RWPE2 (cell line): ENCODE measurements at regions not wholly inside any gene's neighbourhood (a gene's known extent, or its start where the extent isn't known, plus 50 kb on each side); places are given as distances from the start of the nearest gene placed in this dataset.

Experiments used
- ATAC-seq: fragments of 200-7000 bp; cut with Tn5 transposase; 3 replicates; pipeline ENCODE4 v1.9.1; 2021; ENCODE audit warnings: low read depth
- DNase-seq: peaks from one replicate; pipeline ENCODE4 v3.0.0-alpha.2; 2020; ENCODE audit warnings: low spot score
- H3K27ac ChIP-seq: fragments of 450-650 bp; 2 replicates; pipeline ENCODE4 v1.5.1; 2017; ENCODE audit warnings: mild to moderate bottlenecking; ENCODE audit not compliant: poor library complexity, severe bottlenecking
- H3K27me3 ChIP-seq: fragments of 250-450 bp; sonication (Bioruptor Pico); 2 replicates; pipeline ENCODE4 v1.5.1; 2021; ENCODE audit warnings: mild to moderate bottlenecking, moderate library complexity; ENCODE audit not compliant: insufficient read depth, poor library complexity, severe bottlenecking
- H3K36me3 ChIP-seq: fragments of 250-450 bp; sonication (Bioruptor Pico); 2 replicates; pipeline ENCODE4 v1.5.1; 2020; ENCODE audit warnings: low read depth, mild to moderate bottlenecking, moderate library complexity
- H3K4me1 ChIP-seq: fragments of 250-450 bp; sonication (Bioruptor Pico); 2 replicates; pipeline ENCODE4 v1.5.1; 2021; ENCODE audit warnings: mild to moderate bottlenecking, moderate library complexity; ENCODE audit not compliant: insufficient read depth, poor library complexity, severe bottlenecking
- H3K4me3 ChIP-seq: fragments of 250-450 bp; sonication (Bioruptor Pico); 2 replicates; pipeline ENCODE4 v1.5.1; 2021; ENCODE audit warnings: mild to moderate bottlenecking, moderate library complexity; ENCODE audit not compliant: severe bottlenecking
- H3K9me3 ChIP-seq: fragments of 250-450 bp; sonication (Bioruptor Pico); 2 replicates; pipeline ENCODE4 v1.5.1; 2021; ENCODE audit warnings: mild to moderate bottlenecking, moderate library complexity; ENCODE audit not compliant: severe bottlenecking
- TF ChIP-seq, protein P1 (sequence below): fragments of 450-650 bp; IDR thresholded peaks from one replicate; pipeline ENCODE4 v1.5.1; 2017; ENCODE audit warnings: mild to moderate bottlenecking, moderate library complexity; ENCODE audit not compliant: poor library complexity, severe bottlenecking

DNA sequence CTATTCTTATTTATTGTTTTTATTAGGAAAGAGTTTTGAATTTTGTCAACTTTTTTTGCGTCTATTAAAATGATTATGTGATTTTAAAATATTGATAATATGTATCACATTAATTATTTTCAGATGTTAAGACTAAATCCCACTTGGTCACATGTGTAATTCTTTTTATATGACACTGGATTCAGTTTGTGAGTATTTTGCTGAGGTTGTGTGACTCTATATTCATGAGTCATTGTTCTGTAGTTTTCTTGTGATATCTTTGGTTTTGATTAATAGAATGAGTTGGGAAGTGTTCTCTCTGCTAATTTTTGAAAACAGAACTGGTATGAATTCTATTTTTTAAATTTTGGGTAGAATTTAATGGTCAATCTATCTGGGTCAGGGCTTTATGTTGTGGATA lies 317.9 kb downstream of the ETS1 start:
- ATAC-seq: no peak
- Histone ChIP-seq H3K27ac (no peak overlapping the region), H3K9me3 (no peaks in the 10 kb centered on the region), H3K27me3 (no peaks in the 10 kb centered on the region), H3K36me3 (no peaks in the 10 kb centered on the region), H3K4me3 (no peak overlapping the region), H3K4me1 (no peaks in the 10 kb centered on the region)
- TF ChIP-seq, protein P1, sequence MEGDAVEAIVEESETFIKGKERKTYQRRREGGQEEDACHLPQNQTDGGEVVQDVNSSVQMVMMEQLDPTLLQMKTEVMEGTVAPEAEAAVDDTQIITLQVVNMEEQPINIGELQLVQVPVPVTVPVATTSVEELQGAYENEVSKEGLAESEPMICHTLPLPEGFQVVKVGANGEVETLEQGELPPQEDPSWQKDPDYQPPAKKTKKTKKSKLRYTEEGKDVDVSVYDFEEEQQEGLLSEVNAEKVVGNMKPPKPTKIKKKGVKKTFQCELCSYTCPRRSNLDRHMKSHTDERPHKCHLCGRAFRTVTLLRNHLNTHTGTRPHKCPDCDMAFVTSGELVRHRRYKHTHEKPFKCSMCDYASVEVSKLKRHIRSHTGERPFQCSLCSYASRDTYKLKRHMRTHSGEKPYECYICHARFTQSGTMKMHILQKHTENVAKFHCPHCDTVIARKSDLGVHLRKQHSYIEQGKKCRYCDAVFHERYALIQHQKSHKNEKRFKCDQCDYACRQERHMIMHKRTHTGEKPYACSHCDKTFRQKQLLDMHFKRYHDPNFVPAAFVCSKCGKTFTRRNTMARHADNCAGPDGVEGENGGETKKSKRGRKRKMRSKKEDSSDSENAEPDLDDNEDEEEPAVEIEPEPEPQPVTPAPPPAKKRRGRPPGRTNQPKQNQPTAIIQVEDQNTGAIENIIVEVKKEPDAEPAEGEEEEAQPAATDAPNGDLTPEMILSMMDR: no peak
- DNase-seq: no peak

DNA sequence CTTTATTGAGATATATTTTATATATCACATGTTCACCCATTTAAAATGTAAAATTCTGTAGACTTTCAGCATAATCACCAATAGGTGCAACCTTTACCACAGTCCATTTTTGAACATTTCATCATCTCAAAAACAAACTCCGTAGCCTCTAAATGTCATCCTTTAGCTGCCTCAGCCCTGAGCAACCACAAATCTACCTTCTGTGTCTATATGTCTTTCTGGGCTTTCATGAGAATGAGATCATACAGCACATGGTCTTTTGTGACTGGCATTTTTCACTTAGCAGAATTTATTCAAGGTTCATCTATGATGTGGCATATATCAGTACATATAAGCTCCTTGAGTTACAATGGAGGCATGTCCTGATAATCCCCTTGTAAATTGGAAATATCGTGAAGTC lies 320.5 kb downstream of the ETS1 start:
- Histone ChIP-seq H3K4me3 (no peak overlapping the region), H3K27ac (no peak overlapping the region), H3K36me3 (no peaks in the 10 kb centered on the region), H3K9me3 (no peaks in the 10 kb centered on the region), H3K4me1 (no peaks in the 10 kb centered on the region), H3K27me3 (no peaks in the 10 kb centered on the region)
- no peak for DNase-seq
- ATAC-seq: no peak
- TF ChIP-seq, protein P1: no peak

DNA sequence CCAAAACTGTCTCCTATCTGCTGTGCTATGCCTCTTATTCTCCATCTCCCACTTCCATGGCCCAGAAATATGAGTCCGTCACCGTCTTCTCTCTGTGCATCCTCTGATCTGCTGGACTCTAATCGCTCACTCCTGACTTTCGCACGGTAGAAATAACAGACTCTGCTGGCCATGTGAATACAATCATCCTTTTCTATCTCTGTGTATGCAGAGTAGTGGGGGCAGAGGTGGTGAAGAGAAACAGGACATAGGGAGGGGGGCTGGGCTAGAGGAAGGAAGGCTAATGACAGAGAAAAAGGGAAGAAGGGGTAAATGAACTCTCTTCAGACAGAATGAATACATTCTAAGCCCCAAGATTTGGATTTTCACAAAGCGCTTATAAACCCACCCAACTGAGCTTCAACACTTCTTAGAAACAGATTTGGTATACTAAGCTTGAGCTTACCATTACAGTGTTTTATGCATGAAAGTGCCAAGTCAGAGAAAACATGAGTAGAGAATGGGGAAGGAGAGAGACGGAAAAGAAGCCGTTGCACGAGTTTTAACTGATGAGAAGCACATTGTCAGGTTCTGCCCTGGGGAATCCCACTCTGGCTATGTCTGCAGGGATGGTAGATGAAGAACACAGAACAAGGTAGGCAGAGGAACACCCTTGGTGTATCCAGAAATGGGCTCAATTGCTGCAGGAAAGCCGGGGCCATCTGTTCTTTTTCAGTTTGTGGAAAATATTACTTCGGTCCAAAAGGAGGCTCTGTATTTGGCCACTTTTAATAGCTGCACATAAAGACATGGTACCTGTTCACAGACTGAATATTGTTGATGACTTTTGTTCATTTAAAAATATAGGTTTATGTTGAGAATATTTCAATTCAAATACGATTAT lies 324.7 kb downstream of the ETS1 start:
- H3K36me3 ChIP-seq: no peaks in the 10 kb centered on the region
- H3K9me3 ChIP-seq: no peaks in the 10 kb centered on the region
- H3K27ac ChIP-seq: no peak overlapping the region
- TF ChIP-seq, protein P1: no peak
- no peak for DNase-seq
- no peak for ATAC-seq
- no peak overlapping the region for H3K4me3 ChIP-seq
- no peaks in the 10 kb centered on the region for H3K4me1 ChIP-seq
- H3K27me3 ChIP-seq: no peaks in the 10 kb centered on the region

DNA sequence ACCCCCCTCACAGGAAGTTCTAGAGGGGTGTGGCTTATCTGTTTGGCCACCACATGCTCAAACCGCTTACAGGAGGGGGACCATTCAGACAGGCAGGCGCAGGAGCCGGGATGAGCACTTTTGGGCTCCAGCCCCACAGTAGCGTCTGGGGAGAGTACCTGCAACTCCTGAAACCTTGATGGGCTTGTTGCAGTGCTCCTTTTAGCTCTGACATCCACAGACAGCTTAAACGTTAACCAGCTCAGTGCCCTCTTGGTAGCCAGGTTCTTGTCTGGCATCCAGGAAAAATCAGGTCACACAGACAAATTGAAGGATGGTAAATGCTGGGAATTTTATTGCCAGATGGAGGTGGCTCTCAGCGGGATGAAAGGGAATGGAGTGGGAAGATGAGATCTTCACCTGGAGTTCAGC lies 326.3 kb downstream of the ETS1 start:
- Histone ChIP-seq H3K4me3 (no peak overlapping the region), H3K27ac (no peak overlapping the region), H3K27me3 (no peaks in the 10 kb centered on the region), H3K9me3 (no peaks in the 10 kb centered on the region), H3K36me3 (no peaks in the 10 kb centered on the region), H3K4me1 (no peaks in the 10 kb centered on the region)
- TF ChIP-seq, protein P1: no peak
- no peak for DNase-seq
- ATAC-seq: no peak

DNA sequence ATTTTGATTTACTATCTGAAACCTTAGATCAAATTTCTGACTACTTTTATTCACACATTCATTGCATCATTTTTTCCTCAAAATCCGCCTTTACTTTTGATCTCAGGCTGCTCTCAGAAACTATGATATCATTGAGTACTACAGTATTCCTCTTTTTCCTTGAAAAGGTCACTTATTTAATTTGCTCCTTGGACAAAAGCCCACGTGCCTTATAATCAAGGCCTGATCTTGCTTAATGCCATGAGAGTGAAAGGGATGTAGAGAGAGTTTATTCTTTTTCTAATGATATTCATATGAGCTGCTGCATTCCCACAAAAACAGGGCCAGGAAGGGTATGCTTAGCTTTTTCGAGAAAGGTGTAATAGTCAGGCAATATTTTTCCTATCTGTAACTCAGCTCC lies 327.0 kb downstream of the ETS1 start:
- TF ChIP-seq, protein P1: no peak
- Histone ChIP-seq H3K9me3 (no peaks in the 10 kb centered on the region), H3K4me3 (no peak overlapping the region), H3K27ac (no peak overlapping the region), H3K27me3 (no peaks in the 10 kb centered on the region), H3K36me3 (no peaks in the 10 kb centered on the region), H3K4me1 (no peaks in the 10 kb centered on the region)
- DNase-seq (no peak), ATAC-seq (no peak)
